SJSA1 (cell line): ENCODE measurements at regions not wholly inside any gene's neighbourhood (a gene's known extent, or its start where the extent isn't known, plus 50 kb on each side); places are given as distances from the start of the nearest gene placed in this dataset.

Experiments
- DNase-seq, 2 experiments: peaks; one replicate each; pipeline ENCODE4 v3.0.0-alpha.2; 2015 to 2020; ENCODE audit warnings: low spot score in 2 of 2, low read depth in 1 of 2
- H3K27ac ChIP-seq: fragments of 250-450 bp; sonication (Bioruptor Pico); 2 replicates; pipeline ENCODE4 v1.5.1; 2020; ENCODE audit warnings: mild to moderate bottlenecking, moderate library complexity
- H3K27me3 ChIP-seq: fragments of 250-450 bp; sonication (Bioruptor Pico); replicated peaks from 2 replicates; pipeline ENCODE4 v1.5.1; 2020; ENCODE audit warnings: mild to moderate bottlenecking, moderate library complexity
- H3K36me3 ChIP-seq: fragments of 250-450 bp; sonication (Bioruptor Pico); 2 replicates; pipeline ENCODE4 v1.5.1; 2020; ENCODE audit warnings: mild to moderate bottlenecking
- H3K4me1 ChIP-seq: fragments of 250-450 bp; sonication (Bioruptor Pico); replicated peaks from 2 replicates; pipeline ENCODE4 v1.6.1; 2021; ENCODE audit warnings: mild to moderate bottlenecking
- H3K4me3 ChIP-seq: fragments of 250-450 bp; sonication (Bioruptor Pico); 2 replicates; pipeline ENCODE4 v1.5.1; 2020; ENCODE audit warnings: mild to moderate bottlenecking
- H3K9me3 ChIP-seq: fragments of 250-450 bp; sonication (Bioruptor Pico); replicated peaks from 2 replicates; pipeline ENCODE4 v1.5.1; 2020; ENCODE audit warnings: mild to moderate bottlenecking

DNA sequence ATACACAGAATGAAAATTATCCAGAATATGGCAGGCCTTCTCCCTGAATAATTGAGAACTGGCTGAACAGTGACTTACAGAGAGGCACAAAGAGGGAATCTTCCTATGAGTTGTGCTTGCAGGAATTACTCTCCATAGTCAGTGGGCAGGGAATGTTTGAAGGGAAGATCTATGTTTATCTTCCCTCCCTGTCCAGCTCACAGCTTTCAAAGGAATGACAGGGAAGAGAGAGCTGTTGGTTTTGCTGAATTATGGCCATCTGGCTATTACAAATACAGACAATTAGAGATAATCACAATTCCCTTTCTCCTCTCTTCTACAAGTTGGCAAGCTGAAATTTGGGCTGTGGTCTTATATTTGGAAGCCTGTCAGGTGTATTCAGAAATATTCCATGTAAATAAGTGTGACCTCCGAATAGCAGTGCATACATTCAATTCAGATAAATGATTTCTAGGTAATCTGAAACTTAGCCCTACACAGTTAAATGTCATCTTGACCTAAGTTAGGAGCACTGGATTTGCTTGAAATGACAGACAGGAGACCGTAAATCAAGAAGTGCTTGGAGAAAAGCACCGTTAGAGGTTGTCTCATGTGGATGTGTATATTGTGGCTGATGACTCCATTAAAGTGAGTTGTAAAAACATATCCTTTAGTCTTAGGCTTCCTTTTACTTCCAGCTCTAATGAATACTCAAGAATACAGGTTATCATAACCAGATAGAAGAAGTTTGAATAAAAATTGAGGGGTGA is 136.8 kb downstream of the C4orf33 start:
- peaks cover 4% of the 10 kb centered on the region; the same call in 1 of the 2 replicates for H3K27me3 ChIP-seq
- H3K27ac ChIP-seq = no peak overlapping the region
- H3K36me3 ChIP-seq = no peaks in the 10 kb centered on the region

DNA sequence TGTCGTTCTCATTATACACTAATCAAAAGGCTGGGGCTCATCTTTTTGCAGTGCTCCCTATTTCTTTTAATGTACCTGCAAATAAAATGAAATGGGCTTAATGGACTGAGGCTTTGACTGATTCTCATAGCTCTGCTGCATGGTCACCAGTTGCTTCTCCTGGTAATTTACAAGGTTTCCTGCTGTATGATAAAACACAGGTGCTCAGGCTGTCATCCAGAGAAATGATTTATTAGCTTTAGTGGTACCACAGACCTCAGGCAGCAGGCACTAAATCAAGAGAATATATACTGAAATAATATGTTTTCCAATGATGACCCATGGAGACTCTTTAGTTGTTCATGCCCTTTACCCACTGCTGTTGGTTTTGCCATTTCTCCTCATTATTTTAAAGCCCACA is 137.7 kb downstream of the C4orf33 start:
- Histone ChIP-seq H3K27ac (no peak overlapping the region), H3K4me3 (no peak overlapping the region)
- no peak for DNase-seq

More for the DNA sequence above, 136.8 kb downstream of the C4orf33 start:
- Histone ChIP-seq H3K4me1 (no peaks in the 10 kb centered on the region), H3K9me3 (no peaks in the 10 kb centered on the region), H3K4me3 (no peak overlapping the region)
- no peak for DNase-seq

DNA sequence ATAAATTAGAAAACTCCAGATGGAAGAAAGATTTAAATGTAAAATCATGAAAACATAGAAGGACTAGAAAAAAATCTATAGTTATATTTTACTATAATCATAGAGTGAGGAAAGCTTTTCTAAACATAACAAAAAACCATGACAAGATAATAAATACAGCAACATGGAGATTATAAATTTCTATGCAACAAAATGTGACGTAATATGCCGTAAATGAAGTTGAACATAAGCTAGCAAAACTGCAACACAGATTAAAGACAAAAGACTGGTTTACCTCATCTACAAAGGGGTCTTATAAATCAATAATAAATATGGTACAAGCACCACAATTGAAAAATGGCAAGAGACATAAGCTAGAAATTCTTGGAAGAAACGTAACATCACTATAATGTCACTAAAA is 140.4 kb downstream of the C4orf33 start:
- no peaks in the 10 kb centered on the region for H3K27me3 ChIP-seq
- no peaks in the 10 kb centered on the region for H3K9me3 ChIP-seq
- no peak for DNase-seq
- no peaks in the 10 kb centered on the region for H3K36me3 ChIP-seq
- no peaks in the 10 kb centered on the region for H3K4me1 ChIP-seq
- no peak overlapping the region for H3K4me3 ChIP-seq
- H3K27ac ChIP-seq = no peak overlapping the region

More for the DNA sequence above, 137.7 kb downstream of the C4orf33 start:
- H3K4me1 ChIP-seq = no peaks in the 10 kb centered on the region
- no peaks in the 10 kb centered on the region for H3K36me3 ChIP-seq
- no peaks in the 10 kb centered on the region for H3K9me3 ChIP-seq
- H3K27me3 ChIP-seq = no peaks in the 10 kb centered on the region; the same call in 1 of the 2 replicates

DNA sequence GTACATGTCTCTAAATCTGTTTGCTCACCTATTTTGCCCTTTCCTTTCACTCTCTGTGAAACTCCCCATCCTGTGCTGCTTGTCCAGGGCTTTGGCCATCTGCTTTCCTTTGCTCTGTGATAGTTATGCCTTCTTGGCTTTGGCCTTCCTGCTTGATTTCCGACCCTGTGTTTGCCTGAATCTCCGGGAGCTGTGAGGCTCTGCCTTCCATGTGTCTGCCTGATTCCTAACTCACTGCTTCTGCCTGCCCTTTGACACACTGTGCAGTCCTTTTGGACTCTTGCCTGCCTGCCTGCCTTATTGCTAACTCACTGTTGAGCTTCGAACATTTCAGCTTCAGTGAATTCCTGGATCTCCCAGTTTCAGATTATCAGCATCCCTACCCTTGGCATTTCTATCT is 143.1 kb downstream of the C4orf33 start:
- H3K4me1 ChIP-seq = no peaks in the 10 kb centered on the region
- no peak for DNase-seq
- no peaks in the 10 kb centered on the region for H3K36me3 ChIP-seq
- no peak overlapping the region for H3K4me3 ChIP-seq
- no peaks in the 10 kb centered on the region for H3K9me3 ChIP-seq
- no peak overlapping the region for H3K27ac ChIP-seq
- no peaks in the 10 kb centered on the region for H3K27me3 ChIP-seq

DNA sequence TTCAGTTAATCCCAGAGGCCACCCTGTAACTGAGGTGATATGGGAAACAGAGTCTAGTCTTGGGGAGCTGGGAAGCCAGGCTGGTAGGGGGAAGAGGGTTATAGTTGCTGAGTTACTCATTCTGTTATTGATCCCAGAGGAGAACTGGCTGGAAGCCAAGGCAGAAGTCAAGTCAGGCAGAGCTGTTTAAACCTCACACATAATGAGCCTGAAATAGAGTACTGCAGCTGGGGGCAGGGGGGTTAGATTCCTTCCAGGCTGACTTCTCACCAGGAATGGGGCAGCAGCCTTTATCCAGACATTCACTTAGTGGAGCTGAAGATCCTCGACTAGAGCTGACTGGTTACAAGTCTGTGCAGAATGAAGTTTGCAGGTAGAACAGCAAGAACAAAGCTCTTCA is 144.9 kb downstream of the C4orf33 start:
- Histone ChIP-seq H3K4me3 (no peak overlapping the region), H3K4me1 (no peaks in the 10 kb centered on the region), H3K27me3 (no peaks in the 10 kb centered on the region), H3K9me3 (no peaks in the 10 kb centered on the region), H3K27ac (no peak overlapping the region), H3K36me3 (no peaks in the 10 kb centered on the region)
- no peak for DNase-seq

DNA sequence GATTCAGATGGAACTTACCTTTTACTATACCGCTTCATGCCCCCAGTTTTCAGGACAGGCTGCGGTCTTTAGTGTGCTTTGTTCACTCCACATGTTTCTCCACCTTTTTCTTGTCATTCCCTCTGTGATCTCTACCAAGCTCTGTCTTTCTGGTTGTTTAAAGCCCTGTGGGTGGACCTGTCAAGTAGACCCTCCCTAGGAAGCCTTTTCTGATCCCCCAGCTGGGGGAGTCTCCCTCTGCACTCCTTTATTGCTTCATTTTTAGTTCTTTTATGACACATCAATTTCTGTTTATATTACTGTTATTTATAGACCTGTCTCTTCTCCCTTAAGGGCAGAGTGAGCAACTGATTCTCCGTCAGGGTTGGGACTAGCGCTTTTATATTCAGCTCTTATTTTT is 150.2 kb downstream of the C4orf33 start:
- H3K4me3 ChIP-seq = no peak overlapping the region
- H3K27ac ChIP-seq = no peak overlapping the region
- no peaks in the 10 kb centered on the region for H3K36me3 ChIP-seq
- H3K9me3 ChIP-seq = no peaks in the 10 kb centered on the region
- DNase-seq = no peak
- no peaks in the 10 kb centered on the region for H3K4me1 ChIP-seq
- peaks cover 16% of the 10 kb centered on the region for H3K27me3 ChIP-seq

DNA sequence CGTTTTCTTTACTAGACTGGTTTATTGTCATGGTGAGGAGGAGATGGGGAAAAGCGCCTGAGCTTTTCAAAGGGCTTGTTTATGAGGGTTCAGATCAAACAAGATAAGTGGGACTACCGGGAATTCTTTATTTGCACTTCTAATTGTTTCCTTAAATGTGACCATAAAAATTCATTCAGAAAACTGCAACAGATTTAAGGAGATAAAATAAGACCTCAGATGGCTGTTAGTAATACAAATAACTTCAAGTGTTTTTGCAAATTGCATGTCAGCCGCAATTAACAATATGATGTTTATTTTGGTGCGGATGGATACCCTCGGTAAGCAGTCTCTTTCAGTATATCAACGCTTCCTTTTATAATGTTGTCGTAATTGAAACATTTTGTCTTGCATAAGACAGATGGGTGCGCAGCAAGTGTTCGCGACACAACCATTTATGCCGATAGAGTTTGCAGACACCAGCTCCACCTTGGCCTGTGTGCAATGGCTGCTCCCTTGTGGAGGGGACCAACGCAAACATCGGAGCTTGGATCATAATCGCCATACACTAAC is 151.0 kb downstream of the C4orf33 start:
- Histone ChIP-seq H3K4me1 (no peaks in the 10 kb centered on the region), H3K4me3 (no peak overlapping the region)
- DNase-seq = no peak

DNA sequence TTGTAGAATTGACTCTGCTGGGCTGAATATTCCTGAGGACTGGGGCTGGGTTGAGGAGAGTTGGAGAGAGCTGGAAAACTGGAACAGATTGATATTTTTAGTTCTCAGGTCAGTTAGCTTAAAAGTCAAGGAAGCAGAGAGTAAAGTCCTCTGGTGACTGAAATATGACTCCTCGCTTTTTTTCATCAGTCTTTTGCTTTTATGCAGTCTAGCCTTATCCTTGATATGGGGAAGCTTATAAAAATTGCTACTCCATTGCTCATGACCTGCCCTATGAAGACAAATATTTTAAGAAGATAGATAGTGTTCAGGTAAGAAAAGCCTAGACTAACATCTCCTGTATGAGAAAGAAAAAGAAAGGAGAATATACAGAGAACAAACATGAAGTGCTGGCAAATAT is 152.7 kb downstream of the C4orf33 start:
- Histone ChIP-seq H3K4me3 (no peak overlapping the region), H3K9me3 (no peaks in the 10 kb centered on the region), H3K36me3 (no peaks in the 10 kb centered on the region), H3K27ac (no peak overlapping the region), H3K4me1 (no peaks in the 10 kb centered on the region), H3K27me3 (peaks cover 16% of the 10 kb centered on the region)
- no peak for DNase-seq

More for the DNA sequence above, 151.0 kb downstream of the C4orf33 start:
- Histone ChIP-seq H3K9me3 (no peaks in the 10 kb centered on the region), H3K27me3 (peaks cover 16% of the 10 kb centered on the region), H3K27ac (no peak overlapping the region), H3K36me3 (no peaks in the 10 kb centered on the region)

DNA sequence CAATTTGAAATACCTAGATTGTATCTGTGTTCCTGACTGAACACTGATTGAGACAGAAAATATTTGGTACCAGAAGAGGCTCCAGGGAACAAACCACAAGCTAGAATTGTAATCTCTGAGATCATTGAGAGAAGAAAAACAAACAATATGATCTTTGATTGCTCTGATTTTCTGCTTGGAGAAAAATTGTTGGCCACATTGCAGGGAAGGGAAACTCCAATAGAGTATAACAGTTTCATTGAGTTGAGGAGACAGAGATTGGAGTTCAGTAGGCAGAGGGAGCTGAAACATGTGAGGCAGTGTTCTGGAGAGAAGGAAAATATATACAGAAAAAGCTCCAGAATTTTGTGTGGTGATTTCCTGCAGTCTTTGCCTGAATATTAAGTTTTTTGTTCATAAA is 158.2 kb downstream of the C4orf33 start:
- Histone ChIP-seq H3K36me3 (no peaks in the 10 kb centered on the region), H3K27me3 (peaks cover 3% of the 10 kb centered on the region; the same call in 1 of the 2 replicates), H3K9me3 (no peaks in the 10 kb centered on the region), H3K4me3 (no peak overlapping the region), H3K27ac (no peak overlapping the region), H3K4me1 (no peaks in the 10 kb centered on the region)
- DNase-seq = no peak

DNA sequence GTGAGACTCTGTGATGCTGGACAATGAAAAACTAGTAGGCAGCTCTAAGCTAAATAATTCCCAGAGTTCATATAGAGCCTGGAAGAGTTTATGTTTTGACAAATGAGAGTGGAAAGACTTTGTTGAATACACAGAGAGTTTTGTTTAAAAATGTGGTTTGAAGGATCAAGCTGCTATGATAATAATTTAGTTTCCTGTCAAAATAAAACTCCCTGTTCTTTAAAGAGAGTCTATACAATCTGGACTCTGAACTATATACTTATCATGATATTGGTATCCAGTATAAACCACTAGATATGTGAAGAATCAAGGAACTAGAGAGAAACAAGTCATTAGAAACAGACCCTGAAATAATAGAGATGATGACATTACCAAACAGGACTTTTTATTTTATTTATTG is 158.6 kb downstream of the C4orf33 start:
- Histone ChIP-seq H3K36me3 (no peaks in the 10 kb centered on the region), H3K4me1 (no peaks in the 10 kb centered on the region), H3K9me3 (no peaks in the 10 kb centered on the region), H3K4me3 (no peak overlapping the region), H3K27ac (no peak overlapping the region), H3K27me3 (no peaks in the 10 kb centered on the region; the same call in 1 of the 2 replicates)
- DNase-seq = no peak

DNA sequence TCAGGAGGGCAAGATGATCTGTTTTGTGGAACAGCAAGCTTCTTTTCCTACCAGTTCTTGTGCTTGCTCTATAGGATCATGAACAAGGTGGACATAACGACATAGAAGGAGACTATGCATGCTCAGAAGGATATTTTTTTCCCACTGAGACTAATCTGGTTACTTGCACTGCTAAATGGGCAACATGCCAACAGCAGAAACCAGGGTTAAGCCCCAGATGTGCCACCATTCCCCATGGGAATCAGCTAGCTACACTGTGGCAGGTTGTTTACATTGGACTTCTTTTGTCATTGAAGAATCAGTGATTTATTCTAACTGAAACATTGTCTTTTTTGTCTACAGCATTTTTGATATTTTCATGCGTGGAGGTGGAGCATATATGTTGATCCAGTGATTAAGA is 165.6 kb downstream of the C4orf33 start:
- Histone ChIP-seq H3K9me3 (no peaks in the 10 kb centered on the region), H3K27me3 (peaks cover 5% of the 10 kb centered on the region), H3K36me3 (no peaks in the 10 kb centered on the region), H3K27ac (no peak overlapping the region), H3K4me1 (no peaks in the 10 kb centered on the region), H3K4me3 (no peak overlapping the region)
- DNase-seq = no peak

DNA sequence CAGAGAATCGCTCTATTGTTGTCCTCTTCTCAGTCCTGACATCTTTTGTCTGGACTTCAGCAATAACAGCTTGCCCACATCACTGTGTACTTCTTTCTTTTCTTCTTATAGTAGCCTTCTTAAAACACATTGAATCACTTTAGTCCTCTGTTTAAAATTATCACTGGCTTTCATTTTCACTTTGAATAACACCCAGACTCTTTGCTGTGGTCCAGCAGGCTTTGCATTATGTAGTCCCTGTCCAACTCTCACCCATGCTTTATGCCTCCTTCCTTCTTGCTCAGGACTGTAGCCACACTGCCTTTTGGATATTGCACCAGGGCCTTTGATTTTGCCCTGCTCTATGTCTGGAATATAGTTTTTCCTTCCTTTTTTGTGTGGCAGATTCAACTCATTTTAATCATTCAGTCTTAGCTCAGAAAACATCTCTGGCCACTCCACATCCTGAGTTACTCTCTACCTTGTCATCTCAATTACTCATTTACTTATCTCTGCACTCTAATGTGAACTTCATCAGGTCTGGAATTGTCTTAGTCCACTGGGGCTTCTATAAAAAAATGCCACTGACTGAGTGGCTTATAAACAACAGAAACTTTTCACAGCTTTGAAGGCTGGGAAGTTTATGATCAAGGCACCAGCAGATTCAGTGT is 168.2 kb downstream of the C4orf33 start:
- H3K27me3 ChIP-seq = peaks cover 5% of the 10 kb centered on the region
- no peak overlapping the region for H3K27ac ChIP-seq
- H3K4me1 ChIP-seq = no peaks in the 10 kb centered on the region
- H3K4me3 ChIP-seq = no peak overlapping the region
- DNase-seq = no peak
- H3K9me3 ChIP-seq = no peaks in the 10 kb centered on the region
- H3K36me3 ChIP-seq = no peaks in the 10 kb centered on the region

DNA sequence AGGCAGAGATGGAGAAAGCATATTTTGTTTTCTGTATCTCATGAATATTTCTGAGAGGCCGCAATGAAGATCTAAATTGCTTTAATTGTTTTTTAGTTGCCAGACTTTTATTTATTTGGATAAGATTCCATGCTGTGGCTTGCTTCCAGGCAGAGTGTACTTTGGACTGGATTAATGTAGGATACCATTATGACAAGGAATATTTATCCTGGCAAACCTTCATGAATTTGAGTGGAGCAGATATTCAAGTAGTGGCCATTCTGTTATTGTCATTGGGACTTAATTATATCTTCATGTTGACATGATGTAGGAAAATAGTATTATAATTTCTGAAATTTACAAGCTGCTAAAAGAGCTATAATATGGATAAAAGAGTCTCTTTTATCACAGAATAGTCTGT is 182.9 kb downstream of the C4orf33 start:
- no peak overlapping the region for H3K4me3 ChIP-seq
- DNase-seq = no peak
- no peak overlapping the region for H3K27ac ChIP-seq
- no peaks in the 10 kb centered on the region for H3K9me3 ChIP-seq
- no peaks in the 10 kb centered on the region for H3K4me1 ChIP-seq
- H3K27me3 ChIP-seq = no peaks in the 10 kb centered on the region
- no peaks in the 10 kb centered on the region for H3K36me3 ChIP-seq

DNA sequence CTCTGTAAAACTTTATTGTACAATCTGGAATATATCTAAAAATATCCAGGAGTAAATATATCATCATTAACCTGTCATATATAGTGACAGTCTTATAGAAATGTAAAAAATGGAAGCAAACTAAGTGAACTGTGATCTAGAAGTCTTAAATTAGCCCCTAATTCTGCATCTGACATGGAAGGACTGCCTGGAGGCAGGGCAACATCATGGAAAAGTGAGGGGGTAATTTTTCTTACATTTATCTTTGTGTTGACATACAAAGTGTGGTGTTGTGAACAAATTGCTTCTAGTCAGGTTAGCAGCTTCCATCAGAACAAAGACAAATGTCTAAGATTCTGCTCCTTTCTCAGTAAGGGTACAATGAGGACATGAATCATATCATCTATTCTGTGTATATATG is 186.3 kb downstream of the C4orf33 start:
- no peaks in the 10 kb centered on the region for H3K9me3 ChIP-seq
- no peak for DNase-seq
- no peaks in the 10 kb centered on the region for H3K27me3 ChIP-seq
- H3K36me3 ChIP-seq = no peaks in the 10 kb centered on the region
- H3K4me1 ChIP-seq = no peaks in the 10 kb centered on the region
- no peak overlapping the region for H3K4me3 ChIP-seq
- no peak overlapping the region for H3K27ac ChIP-seq
